HEK293 (cell line): ENCODE measurements at regions not wholly inside any gene's neighbourhood (a gene's known extent, or its start where the extent isn't known, plus 50 kb on each side); places are given as distances from the start of the nearest gene placed in this dataset.
A peak's percentile ranks its signal among the peaks of the same experiment; 100 is the strongest.

Experiments
- BCL11A ChIP-seq: fragments of 450-650 bp; formaldehyde crosslinking; IDR thresholded peaks from 2 replicates; pipeline ENCODE4 v1.5.1; 2016; ENCODE audit warnings: low read depth, missing biosample characterization, missing genetic modification characterization
- BCL6B ChIP-seq: fragments of 450-650 bp; formaldehyde crosslinking; IDR thresholded peaks from 2 replicates; pipeline ENCODE4 v1.5.1; 2017; ENCODE audit warnings: missing biosample characterization, missing genetic modification characterization
- HOXD13 ChIP-seq: sonication (generic); formaldehyde crosslinking; IDR thresholded peaks from 2 replicates; pipeline ENCODE4 v1.8.0; 2022; ENCODE audit warnings: missing genetic modification reagents, borderline replicate concordance
- KLF16 ChIP-seq: fragments of 450-650 bp; formaldehyde crosslinking; IDR thresholded peaks from 2 replicates; pipeline ENCODE4 v1.5.1; 2017; ENCODE audit warnings: missing biosample characterization, missing genetic modification characterization
- RBAK ChIP-seq: fragments of 450-650 bp; formaldehyde crosslinking; IDR thresholded peaks from 2 replicates; pipeline ENCODE4 v1.5.1; 2016; ENCODE audit warnings: missing biosample characterization, missing genetic modification characterization
- REPIN1 ChIP-seq: fragments of 450-650 bp; formaldehyde crosslinking; IDR thresholded peaks from 2 replicates; pipeline ENCODE4 v1.5.1; 2017; ENCODE audit warnings: missing biosample characterization, missing genetic modification characterization, low read depth
- TRIM28 ChIP-seq: IDR thresholded peaks from 2 replicates; pipeline ENCODE4 v1.6.1; 2011; ENCODE audit warnings: low read length, control low read depth, borderline replicate concordance
- TSHZ1 ChIP-seq: fragments of 450-650 bp; formaldehyde crosslinking; IDR thresholded peaks from 2 replicates; pipeline ENCODE4 v1.5.1; 2016; ENCODE audit warnings: missing biosample characterization, missing genetic modification characterization, borderline replicate concordance
- ZBTB17 ChIP-seq: fragments of 450-650 bp; formaldehyde crosslinking; IDR thresholded peaks from 2 replicates; pipeline ENCODE4 v1.5.1; 2016; ENCODE audit warnings: missing biosample characterization, missing genetic modification characterization
- ZBTB8A ChIP-seq: fragments of 450-650 bp; formaldehyde crosslinking; IDR thresholded peaks from 2 replicates; pipeline ENCODE4 v1.5.1; 2016; ENCODE audit warnings: missing biosample characterization, missing genetic modification characterization
- ZNF133 ChIP-seq: fragments of 450-650 bp; formaldehyde crosslinking; IDR thresholded peaks from 2 replicates; pipeline ENCODE4 v1.5.1; 2016; ENCODE audit warnings: missing biosample characterization, missing genetic modification characterization
- ZNF175 ChIP-seq: fragments of 450-650 bp; formaldehyde crosslinking; IDR thresholded peaks from 2 replicates; pipeline ENCODE4 v1.5.1; 2016; ENCODE audit warnings: missing biosample characterization, missing genetic modification characterization
- ZNF18 ChIP-seq: fragments of 450-650 bp; formaldehyde crosslinking; IDR thresholded peaks from 2 replicates; pipeline ENCODE4 v1.5.1; 2016; ENCODE audit warnings: missing biosample characterization, missing genetic modification characterization
- ZNF248 ChIP-seq: fragments of 450-650 bp; formaldehyde crosslinking; IDR thresholded peaks from 2 replicates; pipeline ENCODE4 v1.5.1; 2017; ENCODE audit warnings: missing biosample characterization, missing genetic modification characterization
- ZNF280D ChIP-seq: fragments of 450-650 bp; formaldehyde crosslinking; IDR thresholded peaks from 2 replicates; pipeline ENCODE4 v1.5.1; 2016; ENCODE audit warnings: missing biosample characterization, missing genetic modification characterization
- ZNF335 ChIP-seq: fragments of 450-650 bp; formaldehyde crosslinking; conservative IDR thresholded peaks from 2 replicates; pipeline ENCODE4 v1.5.1; 2016; ENCODE audit warnings: missing biosample characterization, missing genetic modification characterization
- ZNF391 ChIP-seq: fragments of 450-650 bp; formaldehyde crosslinking; IDR thresholded peaks from 2 replicates; pipeline ENCODE4 v1.5.1; 2016; ENCODE audit warnings: low read depth, missing biosample characterization, missing genetic modification characterization, borderline replicate concordance
- ZNF398 ChIP-seq: fragments of 450-650 bp; formaldehyde crosslinking; IDR thresholded peaks from 2 replicates; pipeline ENCODE4 v1.5.1; 2017; ENCODE audit warnings: missing biosample characterization, missing genetic modification characterization
- ZNF48 ChIP-seq: fragments of 450-650 bp; formaldehyde crosslinking; IDR thresholded peaks from 2 replicates; pipeline ENCODE4 v1.5.1; 2016; ENCODE audit warnings: missing biosample characterization, missing genetic modification characterization
- ZNF549 ChIP-seq: fragments of 450-650 bp; IDR thresholded peaks from 2 replicates; pipeline ENCODE4 v1.5.1; 2018; ENCODE audit warnings: missing biosample characterization, missing genetic modification characterization, mild to moderate bottlenecking, inconsistent platforms, moderate library complexity
- ZNF768 ChIP-seq: fragments of 450-650 bp; formaldehyde crosslinking; IDR thresholded peaks from 2 replicates; pipeline ENCODE4 v1.5.1; 2018; ENCODE audit warnings: missing biosample characterization, mild to moderate bottlenecking, missing genetic modification characterization
- ZSCAN16 ChIP-seq: fragments of 450-650 bp; formaldehyde crosslinking; IDR thresholded peaks from 2 replicates; pipeline ENCODE4 v1.5.1; 2016; ENCODE audit warnings: missing biosample characterization, missing genetic modification characterization

- TF ChIP-seq ZNF398 (tag by site-specific recombination) (peak; percentile 14; the same call in 1 of the 2 replicates), ZSCAN16 (tag by site-specific recombination) (no peak), ZNF175 (tag by site-specific recombination) (no peak), ZBTB8A (tag by site-specific recombination) (0 out of 2 replicates have a peak, but pooled peaks have one; percentile 33), REPIN1 (tag by site-specific recombination) (no peak), BCL6B (tag by site-specific recombination) (no peak), ZNF280D (tag by site-specific recombination) (no peak), TSHZ1 (tag by site-specific recombination) (no peak), ZNF18 (tag by site-specific recombination) (peak; percentile 81), HOXD13 (CRISPR knock-in tag) (no peak), TRIM28 (peak; percentile 96), ZNF391 (tag by site-specific recombination) (no peak), ZNF335 (no peak), KLF16 (tag by site-specific recombination) (no peak), RBAK (tag by site-specific recombination) (no peak), ZNF768 (no peak), ZBTB17 (tag by site-specific recombination) (peak; percentile 62; the same call in 1 of the 2 replicates), ZNF248 (tag by site-specific recombination) (no peak), ZNF48 (no peak), BCL11A (tag by site-specific recombination) (no peak), ZNF549 (tag by site-specific recombination) (no peak), ZNF133 (no peak)
Measured at GRCh38 chr10:21372651-21373410, 152.7 kb downstream of the SKIDA1 start (continued).
